Endothelial cell of umbilical vein (primary cell): ENCODE measurements at regions not wholly inside any gene's neighbourhood (a gene's known extent, or its start where the extent isn't known, plus 50 kb on each side); places are given as distances from the start of the nearest gene placed in this dataset.

Source experiments
- BruUV-seq: library from RNA; stranded (reverse); fragments of 400-500 nt; replicated peaks from 2 replicates; lab custom pipeline; 2021; lab: Mats Ljungman, UMichigan
- CTCF ChIA-PET: fragments of 300-600, 350-600 bp; sonication (Branson Sonifier 250); formaldehyde crosslinking; loops from one replicate; lab custom pipeline; 2021; ENCODE audit warnings: antibody characterized with exemption, inconsistent platforms; lab: Charles Lee
- POLR2A ChIA-PET: fragments of 300-600, 350-600 bp; sonication (Branson Sonifier 250); formaldehyde crosslinking; loops from one replicate; lab custom pipeline; 2021; ENCODE audit warnings: antibody characterized with exemption, inconsistent platforms; lab: Charles Lee
- DNase-seq: peaks from one replicate; pipeline ENCODE4 v3.0.0-alpha.2; 2011; ENCODE audit warnings: low read depth, low spot score
- FAIRE-seq: peaks from 2 replicates; lab custom pipeline; 2011; peaks lifted over from hg19 to GRCh38; lab: Jason Lieb, UNC
- H2AFZ ChIP-seq: 2 replicates; pipeline ENCODE4 v1.6.0; 2012; ENCODE audit warnings: low read depth, low read length, control low read depth, inconsistent platforms
- H3K27ac ChIP-seq: 2 replicates; pipeline ENCODE4 v1.5.1; 2011; ENCODE audit warnings: low read depth, mild to moderate bottlenecking, control low read depth, low read length, moderate library complexity; ENCODE audit not compliant: insufficient read depth
- H3K27me3 ChIP-seq, 2 experiments: 2 replicates each; pipeline versions ENCODE4 v1.6.0 to v1.6.1; 2011; ENCODE audit warnings: low read length in 2 of 2, mixed read lengths in 1 of 2; ENCODE audit not compliant: control insufficient read depth in 2 of 2, insufficient read depth in 2 of 2
- H3K36me3 ChIP-seq, 2 experiments: 2 replicates in 1 of 2; 3 replicates in 1 of 2; pipeline ENCODE4 v1.5.1; 2011; ENCODE audit warnings: low read length in 2 of 2, mild to moderate bottlenecking in 1 of 2, moderate library complexity in 1 of 2; ENCODE audit not compliant: control insufficient read depth in 2 of 2, insufficient read depth in 2 of 2; ENCODE audit errors: extremely low read depth in 1 of 2
- H3K4me1 ChIP-seq: 3 replicates; pipeline ENCODE4 v1.5.1; 2011; ENCODE audit warnings: mild to moderate bottlenecking, low read length; ENCODE audit not compliant: control insufficient read depth, insufficient read depth; ENCODE audit errors: extremely low read depth
- H3K4me2 ChIP-seq: 2 replicates; pipeline ENCODE4 v1.6.1; 2011; ENCODE audit warnings: low read length, control low read depth, mixed read lengths; ENCODE audit not compliant: insufficient read depth
- H3K4me3 ChIP-seq, 3 experiments: fragments of 200-600 bp in 1 of 3; sonication (generic), shearing (Covaris generic) in 1 of 3; replicated peaks in 1 of 3; 2 replicates each; pipeline ENCODE4 v1.5.1; 2011 to 2016; ENCODE audit warnings: control low read depth in 3 of 3, low read length in 3 of 3, mild to moderate bottlenecking in 2 of 3, inconsistent platforms in 1 of 3, low read depth in 1 of 3, moderate library complexity in 1 of 3; ENCODE audit not compliant: insufficient read depth in 1 of 3
- H3K79me2 ChIP-seq: 2 replicates; pipeline ENCODE4 v1.6.0; 2012; ENCODE audit warnings: low read length, inconsistent platforms; ENCODE audit not compliant: control insufficient read depth, insufficient read depth
- H3K9ac ChIP-seq: replicated peaks from 2 replicates; pipeline ENCODE3; 2011; ENCODE audit warnings: low read length, control low read depth; ENCODE audit not compliant: insufficient read depth; ENCODE audit errors: extremely low read depth
- H3K9me1 ChIP-seq: replicated peaks from 3 replicates; pipeline ENCODE4 v1.6.0; 2011; ENCODE audit warnings: mild to moderate bottlenecking, low read length; ENCODE audit not compliant: control insufficient read depth, insufficient read depth; ENCODE audit errors: extremely low read depth
- H3K9me3 ChIP-seq: replicated peaks from 2 replicates; pipeline ENCODE4 v1.5.1; 2012; ENCODE audit warnings: low read length, inconsistent platforms; ENCODE audit not compliant: control insufficient read depth, insufficient read depth
- H4K20me1 ChIP-seq: replicated peaks from 2 replicates; pipeline ENCODE3; 2011; ENCODE audit warnings: mild to moderate bottlenecking, low read length; ENCODE audit not compliant: control insufficient read depth, insufficient read depth; ENCODE audit errors: extremely low read depth
- EZH2 ChIP-seq: IDR thresholded peaks from 2 replicates; pipeline ENCODE4 v1.6.1; 2012; ENCODE audit warnings: borderline replicate concordance, low read depth, mild to moderate bottlenecking, moderate library complexity, low read length, inconsistent platforms; ENCODE audit not compliant: severe bottlenecking
- FOS ChIP-seq: IDR thresholded peaks from 2 replicates; pipeline ENCODE4 v1.6.1; 2011; ENCODE audit warnings: mild to moderate bottlenecking, low read length, moderate library complexity, borderline replicate concordance; ENCODE audit not compliant: insufficient read depth
- GATA2 ChIP-seq: IDR thresholded peaks from 2 replicates; pipeline ENCODE4 v1.7.0; 2011; ENCODE audit warnings: low read depth, mild to moderate bottlenecking, moderate library complexity, mixed read lengths, low read length; ENCODE audit not compliant: insufficient read length, insufficient read depth
- JUN ChIP-seq: IDR thresholded peaks from 2 replicates; pipeline ENCODE4 v1.6.1; 2011; ENCODE audit warnings: borderline replicate concordance, low read depth; ENCODE audit not compliant: insufficient read length, insufficient read depth
- MAX ChIP-seq: IDR thresholded peaks from 2 replicates; pipeline ENCODE4 v1.6.1; 2011; ENCODE audit not compliant: insufficient read depth, insufficient read length
- MYC ChIP-seq: IDR thresholded peaks from one replicate; pipeline ENCODE4 v1.6.1; 2011; ENCODE audit warnings: mild to moderate bottlenecking, low read depth, low read length
- POLR2A ChIP-seq: IDR thresholded peaks from 2 replicates; pipeline ENCODE4 v1.6.1; 2012; ENCODE audit warnings: low read depth, mild to moderate bottlenecking, control low read depth, low read length
- POLR2AphosphoS5 ChIP-seq: IDR thresholded peaks from 2 replicates; pipeline ENCODE4 v1.6.1; 2012; ENCODE audit warnings: low read depth, mild to moderate bottlenecking, control low read depth, low read length, moderate library complexity; ENCODE audit not compliant: insufficient read depth
- dilution Hi-C: fragments of 300-500 bp; cut with MboI; formaldehyde crosslinking; loops from one replicate; pipeline ENCODE4 v1.15.0; 2019; ENCODE audit warnings: low sequenced_read_pairs; ENCODE audit not compliant: extremely low pct_ligation_motif_present
- intact Hi-C: fragments of 100-400 bp; cut with micrococcal nuclease; formaldehyde crosslinking; loops from one replicate; pipeline ENCODE4 v1.10.0; 2022
- TF ChIP-seq, protein P1 (sequence below), 2 donors: IDR thresholded peaks; 1 replicate in 1 of 2; 2 replicates in 1 of 2; pipeline ENCODE4 v1.5.1; 2011; ENCODE audit warnings: low read length in 2 of 2, mild to moderate bottlenecking in 2 of 2, moderate library complexity in 2 of 2, control low read depth in 1 of 2, inconsistent platforms in 1 of 2, low read depth in 1 of 2; ENCODE audit not compliant: insufficient read depth in 1 of 2; ENCODE audit errors: extremely low read depth in 1 of 2

DNA sequence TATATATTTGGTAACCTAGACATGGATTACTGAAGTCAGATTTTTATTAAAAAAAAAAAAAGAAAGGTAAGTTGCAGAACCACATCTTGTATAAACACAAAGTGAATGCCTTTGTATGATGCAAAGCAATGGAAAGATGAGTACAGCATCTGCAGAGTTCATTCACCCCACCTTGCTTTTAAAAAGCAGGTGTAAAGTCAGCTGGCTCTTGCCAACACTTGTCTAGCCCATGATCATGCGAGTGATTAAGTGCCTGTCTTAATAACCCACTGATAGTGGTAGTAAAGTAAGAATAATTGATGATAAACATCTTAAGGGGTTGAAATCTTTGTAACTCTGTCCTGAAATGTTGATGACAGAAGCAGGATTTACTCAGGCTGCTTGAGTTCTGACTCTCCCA lies 710.4 kb downstream of the EFNB2 start:
- Histone ChIP-seq H3K36me3 (no peaks in the 10 kb centered on the region), H3K27ac (no peak overlapping the region)
- CTCF ChIA-PET, result interaction anchor here (0.7 kb wide), 1 partner anchor 106 kb away, joined by 3 read pairs; no protein-coding TSS in a partner anchor

More for the DNA sequence above, 710.4 kb downstream of the EFNB2 start:
- BruUV-seq, result no TSS peak
- DNase-seq (no peak), FAIRE-seq (no peak)
- Histone ChIP-seq H2AFZ (no peak overlapping the region), H3K9ac (no peak overlapping the region), H3K4me2 (no peak overlapping the region), H3K79me2 (no peaks in the 10 kb centered on the region), H3K27me3 (no peaks in the 10 kb centered on the region), H3K9me3 (no peaks in the 10 kb centered on the region), H3K9me1 (no peaks in the 10 kb centered on the region), H4K20me1 (no peaks in the 10 kb centered on the region), H3K4me1 (no peaks in the 10 kb centered on the region), H3K4me3 (no peak overlapping the region)
- dilution Hi-C loops, result no loop called here
- POLR2A ChIA-PET, result no interaction called here
- intact Hi-C loops, result no loop called here
- no peak for TF ChIP-seq POLR2AphosphoS5
- TF ChIP-seq, protein P1, sequence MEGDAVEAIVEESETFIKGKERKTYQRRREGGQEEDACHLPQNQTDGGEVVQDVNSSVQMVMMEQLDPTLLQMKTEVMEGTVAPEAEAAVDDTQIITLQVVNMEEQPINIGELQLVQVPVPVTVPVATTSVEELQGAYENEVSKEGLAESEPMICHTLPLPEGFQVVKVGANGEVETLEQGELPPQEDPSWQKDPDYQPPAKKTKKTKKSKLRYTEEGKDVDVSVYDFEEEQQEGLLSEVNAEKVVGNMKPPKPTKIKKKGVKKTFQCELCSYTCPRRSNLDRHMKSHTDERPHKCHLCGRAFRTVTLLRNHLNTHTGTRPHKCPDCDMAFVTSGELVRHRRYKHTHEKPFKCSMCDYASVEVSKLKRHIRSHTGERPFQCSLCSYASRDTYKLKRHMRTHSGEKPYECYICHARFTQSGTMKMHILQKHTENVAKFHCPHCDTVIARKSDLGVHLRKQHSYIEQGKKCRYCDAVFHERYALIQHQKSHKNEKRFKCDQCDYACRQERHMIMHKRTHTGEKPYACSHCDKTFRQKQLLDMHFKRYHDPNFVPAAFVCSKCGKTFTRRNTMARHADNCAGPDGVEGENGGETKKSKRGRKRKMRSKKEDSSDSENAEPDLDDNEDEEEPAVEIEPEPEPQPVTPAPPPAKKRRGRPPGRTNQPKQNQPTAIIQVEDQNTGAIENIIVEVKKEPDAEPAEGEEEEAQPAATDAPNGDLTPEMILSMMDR (IDR thresholded peaks at IDR 0.05; ENCODE audit: extremely low read depth in 1 of 2, insufficient read depth in 1 of 2, low read depth in 1 of 2, low read length in 2 of 2), result no peak
- TF ChIP-seq GATA2, result no peak
- TF ChIP-seq FOS, result no peak
- TF ChIP-seq EZH2, result no peak
- TF ChIP-seq POLR2A, result no peak
- no peak for TF ChIP-seq MAX
- no peak for TF ChIP-seq MYC
- no peak for TF ChIP-seq JUN
